K562 (cell line): ENCODE measurements at regions not wholly inside any gene's neighbourhood (a gene's known extent, or its start where the extent isn't known, plus 50 kb on each side); places are given as distances from the start of the nearest gene placed in this dataset.

Experiments used
- CREB1 ChIP-seq, 2 experiments: sonication (generic) in 1 of 2; formaldehyde crosslinking in 1 of 2; IDR thresholded peaks; 2 replicates each; pipeline versions ENCODE4 v1.6.1 to v1.8.0; 2012 to 2022; ENCODE audit warnings: inconsistent platforms in 1 of 2, mild to moderate bottlenecking in 1 of 2, missing genetic modification reagents in 1 of 2, moderate library complexity in 1 of 2
- EP300 ChIP-seq: IDR thresholded peaks from 2 replicates; pipeline ENCODE4 v1.6.1; 2012; ENCODE audit warnings: low read length, improper control_type of control experiment
- EZH2 ChIP-seq: IDR thresholded peaks from 2 replicates; pipeline ENCODE4 v1.6.1; 2012; ENCODE audit warnings: low read depth, mild to moderate bottlenecking, inconsistent platforms, low read length, borderline replicate concordance

DNA sequence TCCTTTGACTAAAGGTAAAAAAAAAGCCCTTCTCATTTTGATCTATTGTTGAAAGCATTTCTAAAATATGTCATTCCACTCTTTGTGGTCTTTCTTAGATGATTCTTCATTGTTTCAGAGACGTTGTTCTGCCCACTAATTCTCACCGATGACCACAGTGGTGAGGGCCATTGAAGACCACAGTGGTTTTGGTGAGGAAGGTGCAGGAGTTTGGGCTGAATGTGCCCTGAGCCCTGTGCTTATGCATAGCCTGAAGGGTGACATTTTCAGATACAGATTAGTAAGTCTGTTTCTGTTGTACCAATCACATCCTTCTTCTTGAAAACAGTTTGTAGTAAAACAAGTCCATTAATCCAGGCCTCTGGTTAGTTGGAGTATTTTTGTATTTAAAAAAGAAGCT lies 251.3 kb upstream of the ATP5MC3 start:
- no peak for TF ChIP-seq EP300
- TF ChIP-seq EZH2 = no peak
- no peak for TF ChIP-seq CREB1 (IDR thresholded peaks at IDR 0.05)
- TF ChIP-seq CREB1 (CRISPR knock-in tag; IDR thresholded peaks at IDR 0.05) = no peak
